Uterus (tissue), 2 donors: ENCODE measurements at regions not wholly inside any gene's neighbourhood (a gene's known extent, or its start where the extent isn't known, plus 50 kb on each side); places are given as distances from the start of the nearest gene placed in this dataset.

ENCODE experiments used
- CTCF ChIP-seq, 4 experiments: fragments of 200-600 bp in 2 of 4; fragments of 450-650 bp in 2 of 4; sonication (generic) in 2 of 4; IDR thresholded peaks; one replicate each; pipeline ENCODE4 v1.5.1; 2016 to 2019; ENCODE audit warnings: antibody characterized with exemption in 4 of 4, mild to moderate bottlenecking in 2 of 4, moderate library complexity in 1 of 4
- POLR2A ChIP-seq, 2 donors: fragments of 450-650 bp; IDR thresholded peaks; one replicate each; pipeline ENCODE4 v1.6.1; 2016; ENCODE audit warnings: antibody characterized with exemption in 2 of 2, mild to moderate bottlenecking in 1 of 2, moderate library complexity in 1 of 2

DNA sequence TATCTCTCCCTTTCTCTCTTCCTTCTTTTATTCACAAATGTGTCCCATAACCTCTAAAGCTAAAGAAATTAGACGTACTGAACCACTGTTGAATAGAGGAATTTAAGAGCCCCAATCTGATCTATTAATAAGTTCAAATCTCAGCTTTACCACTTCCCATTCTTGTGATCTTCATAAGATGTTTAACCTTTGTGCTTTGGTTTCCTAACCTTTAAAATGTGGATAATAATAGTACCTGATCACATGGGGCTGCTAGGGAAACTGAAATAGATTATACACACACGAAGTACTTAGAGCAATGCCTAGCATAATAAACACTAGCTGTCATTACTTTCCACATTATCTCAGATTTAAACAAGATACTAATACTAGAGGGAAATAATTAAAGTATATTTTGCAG lies 324.3 kb upstream of the SEMA6A start:
- no peak for TF ChIP-seq CTCF (IDR thresholded peaks at IDR 0.05)
- TF ChIP-seq POLR2A (IDR thresholded peaks at IDR 0.05) = no peak
